GM19023 (cell line): ENCODE measurements at regions not wholly inside any gene's neighbourhood (a gene's known extent, or its start where the extent isn't known, plus 50 kb on each side); places are given as distances from the start of the nearest gene placed in this dataset.
"Not testable (repeated sequence)": the region's sequence is repeated elsewhere in the genome, so short reads cannot be mapped to it uniquely, and the experiment has no call there.

ENCODE experiments used
- ATAC-seq: cut with Tn5 transposase; IDR thresholded peaks from one replicate; pipeline ENCODE4 v1.9.1; 2021; ENCODE audit warnings: mild to moderate bottlenecking, moderate library complexity; ENCODE audit not compliant: unreplicated experiment

GRCh38 chr2:217360111-217360510 lies 500.2 kb upstream of the TNP1 start:
- no peak for ATAC-seq

- ATAC-seq, result no peak
These were observed 498.2 kb upstream of the TNP1 start for GRCh38 chr2:217357886-217358620.

GRCh38 chr2:217356781-217357180 lies 496.9 kb upstream of the TNP1 start:
- no peak for ATAC-seq

GRCh38 chr2:217356142-217356541 lies 496.3 kb upstream of the TNP1 start:
- ATAC-seq, result no peak

- ATAC-seq, result no peak
These were observed 493.7 kb upstream of the TNP1 start for GRCh38 chr2:217353591-217353990.

- ATAC-seq, result no peak
These were observed 491.5 kb upstream of the TNP1 start for GRCh38 chr2:217351378-217351777.

- no peak for ATAC-seq
These were observed 489.4 kb upstream of the TNP1 start for GRCh38 chr2:217349251-217349650.

- ATAC-seq, result not testable (repeated sequence)
These were observed 487.8 kb upstream of the TNP1 start for GRCh38 chr2:217347630-217348029.

- ATAC-seq, result not testable (repeated sequence)
These were observed 486.2 kb upstream of the TNP1 start for GRCh38 chr2:217346043-217346442.

GRCh38 chr2:217340899-217341298 lies 481.0 kb upstream of the TNP1 start:
- ATAC-seq, result no peak

GRCh38 chr2:217340176-217340575 lies 480.3 kb upstream of the TNP1 start:
- no peak for ATAC-seq

GRCh38 chr2:217339753-217340152 lies 479.9 kb upstream of the TNP1 start:
- ATAC-seq, result no peak

GRCh38 chr2:217338306-217338916 lies 478.5 kb upstream of the TNP1 start:
- no peak for ATAC-seq

GRCh38 chr2:217337771-217338170 lies 477.9 kb upstream of the TNP1 start:
- ATAC-seq, result no peak

- no peak for ATAC-seq
These were observed 476.8 kb upstream of the TNP1 start for GRCh38 chr2:217336694-217337093.

- no peak for ATAC-seq
These were observed 475.6 kb upstream of the TNP1 start for GRCh38 chr2:217335341-217335966.

- ATAC-seq, result no peak
These were observed 474.7 kb upstream of the TNP1 start for GRCh38 chr2:217334561-217334960.

GRCh38 chr2:217332866-217333265 lies 473.0 kb upstream of the TNP1 start:
- no peak for ATAC-seq

GRCh38 chr2:217332417-217332791 lies 472.5 kb upstream of the TNP1 start:
- no peak for ATAC-seq

GRCh38 chr2:217331523-217332416 lies 471.9 kb upstream of the TNP1 start:
- ATAC-seq, result no peak

- ATAC-seq, result no peak
These were observed 470.8 kb upstream of the TNP1 start for GRCh38 chr2:217330647-217331046.
